DMS153 (cell line): ENCODE measurements at regions not wholly inside any gene's neighbourhood (a gene's known extent, or its start where the extent isn't known, plus 50 kb on each side); places are given as distances from the start of the nearest gene placed in this dataset.
"Not testable (repeated sequence)": the region's sequence is repeated elsewhere in the genome, so short reads cannot be mapped to it uniquely, and the experiment has no call there.

ENCODE experiments used
- DNase-seq: peaks from one replicate; lab custom pipeline; 2025; lab: John Stamatoyannopoulos, UW

- no peak for DNase-seq
These were observed 2373.8 kb upstream of the ACO1 start for GRCh38 chr9:30010691-30011090.

GRCh38 chr9:30012622-30013021 lies 2371.8 kb upstream of the ACO1 start:
- no peak for DNase-seq

GRCh38 chr9:30015073-30015472 lies 2369.4 kb upstream of the ACO1 start:
- no peak for DNase-seq

- no peak for DNase-seq
These were observed 2364.3 kb upstream of the ACO1 start for GRCh38 chr9:30020161-30020560.

- no peak for DNase-seq
These were observed 2348.7 kb upstream of the ACO1 start for GRCh38 chr9:30035761-30036160.

- no peak for DNase-seq
These were observed 2347.9 kb upstream of the ACO1 start for GRCh38 chr9:30036558-30036957.

- no peak for DNase-seq
These were observed 2344.7 kb upstream of the ACO1 start for GRCh38 chr9:30039712-30040111.

- DNase-seq: no peak
These were observed 2336.0 kb upstream of the ACO1 start for GRCh38 chr9:30048396-30048795.

- no peak for DNase-seq
These were observed 2326.0 kb upstream of the ACO1 start for GRCh38 chr9:30058463-30058862.

GRCh38 chr9:30060976-30061375 lies 2323.5 kb upstream of the ACO1 start:
- DNase-seq: no peak

GRCh38 chr9:30065888-30066287 lies 2318.6 kb upstream of the ACO1 start:
- no peak for DNase-seq

GRCh38 chr9:30069236-30069635 lies 2315.2 kb upstream of the ACO1 start:
- DNase-seq: not testable (repeated sequence)

GRCh38 chr9:30075022-30075421 lies 2309.4 kb upstream of the ACO1 start:
- DNase-seq: no peak

- no peak for DNase-seq
These were observed 2308.8 kb upstream of the ACO1 start for GRCh38 chr9:30075451-30076199.

GRCh38 chr9:30078195-30078594 lies 2306.2 kb upstream of the ACO1 start:
- no peak for DNase-seq

GRCh38 chr9:30089428-30089827 lies 2295.0 kb upstream of the ACO1 start:
- no peak for DNase-seq

GRCh38 chr9:30103647-30104394 lies 2280.6 kb upstream of the ACO1 start:
- no peak for DNase-seq

GRCh38 chr9:30107134-30107533 lies 2277.3 kb upstream of the ACO1 start:
- not testable (repeated sequence) for DNase-seq

- no peak for DNase-seq
These were observed 2267.7 kb upstream of the ACO1 start for GRCh38 chr9:30116673-30117217.

GRCh38 chr9:30120666-30121065 lies 2263.8 kb upstream of the ACO1 start:
- DNase-seq: no peak

- DNase-seq: no peak
These were observed 2262.8 kb upstream of the ACO1 start for GRCh38 chr9:30121611-30122010.

GRCh38 chr9:30125881-30126280 lies 2258.6 kb upstream of the ACO1 start:
- no peak for DNase-seq

GRCh38 chr9:30127371-30127770 lies 2257.1 kb upstream of the ACO1 start:
- DNase-seq: no peak
